BJ (cell line): ENCODE measurements at regions not wholly inside any gene's neighbourhood (a gene's known extent, or its start where the extent isn't known, plus 50 kb on each side); places are given as distances from the start of the nearest gene placed in this dataset.

Experiments used
- CTCF ChIA-PET: fragments of 350-600 bp; formaldehyde crosslinking; extraction: SDS; loops from one replicate; lab custom pipeline; 2021; ENCODE audit warnings: antibody characterized with exemption, inconsistent platforms; lab: Yijun Ruan, JAX
- POLR2A ChIA-PET: fragments of 300-600 bp; sonication (Branson Sonifier 250); formaldehyde crosslinking; extraction: SDS; loops from one replicate; lab custom pipeline; 2021; ENCODE audit warnings: antibody characterized with exemption; lab: Charles Lee
- DNase-seq: peaks from one replicate; pipeline ENCODE4 v3.0.0-alpha.2; 2011; ENCODE audit warnings: low read depth
- H3K27me3 ChIP-seq: 2 replicates; pipeline ENCODE4 v1.6.0; 2011; ENCODE audit warnings: low read length; ENCODE audit not compliant: control insufficient read depth, insufficient read depth
- H3K36me3 ChIP-seq: 2 replicates; pipeline ENCODE4 v1.5.1; 2011; ENCODE audit warnings: low read length; ENCODE audit not compliant: control insufficient read depth, insufficient read depth
- H3K4me3 ChIP-seq: 2 replicates; pipeline ENCODE4 v1.5.1; 2011; ENCODE audit warnings: low read depth, mild to moderate bottlenecking, control low read depth, low read length
- TF ChIP-seq, protein P1 (sequence below): IDR thresholded peaks from 2 replicates; pipeline ENCODE4 v1.5.1; 2011; ENCODE audit warnings: low read depth, mild to moderate bottlenecking, control low read depth, inconsistent platforms, low read length, moderate library complexity; ENCODE audit not compliant: insufficient read depth

DNA sequence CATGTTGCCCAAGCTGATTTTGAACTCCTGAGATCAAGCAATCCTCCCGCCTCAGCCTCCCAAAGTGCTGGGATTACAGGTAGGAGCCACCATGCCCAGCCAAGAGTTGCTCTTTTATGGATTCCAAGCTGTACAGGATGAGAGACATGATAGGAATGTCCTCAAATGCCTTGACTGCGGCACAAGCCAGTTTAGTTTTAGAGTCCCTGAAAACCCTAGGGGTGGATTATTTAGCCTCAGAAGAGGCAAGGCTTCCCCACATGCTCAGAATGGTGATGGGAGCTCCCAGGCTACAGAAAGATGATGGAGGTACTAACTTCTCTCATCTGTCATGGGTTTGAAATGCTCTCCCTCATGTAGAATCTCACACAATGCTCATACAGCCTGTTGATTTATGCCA lies 192.1 kb upstream of the ADRA1D start:
- DNase-seq: no peak
- POLR2A ChIA-PET: no interaction called here
- H3K27me3 ChIP-seq: no peaks in the 10 kb centered on the region
- CTCF ChIA-PET: interaction anchor here (1.2 kb wide), 1 partner anchor 9 kb away, joined by 3 read pairs; no protein-coding TSS in a partner anchor
- no peaks in the 10 kb centered on the region for H3K36me3 ChIP-seq
- no peak overlapping the region for H3K4me3 ChIP-seq
- TF ChIP-seq, protein P1, sequence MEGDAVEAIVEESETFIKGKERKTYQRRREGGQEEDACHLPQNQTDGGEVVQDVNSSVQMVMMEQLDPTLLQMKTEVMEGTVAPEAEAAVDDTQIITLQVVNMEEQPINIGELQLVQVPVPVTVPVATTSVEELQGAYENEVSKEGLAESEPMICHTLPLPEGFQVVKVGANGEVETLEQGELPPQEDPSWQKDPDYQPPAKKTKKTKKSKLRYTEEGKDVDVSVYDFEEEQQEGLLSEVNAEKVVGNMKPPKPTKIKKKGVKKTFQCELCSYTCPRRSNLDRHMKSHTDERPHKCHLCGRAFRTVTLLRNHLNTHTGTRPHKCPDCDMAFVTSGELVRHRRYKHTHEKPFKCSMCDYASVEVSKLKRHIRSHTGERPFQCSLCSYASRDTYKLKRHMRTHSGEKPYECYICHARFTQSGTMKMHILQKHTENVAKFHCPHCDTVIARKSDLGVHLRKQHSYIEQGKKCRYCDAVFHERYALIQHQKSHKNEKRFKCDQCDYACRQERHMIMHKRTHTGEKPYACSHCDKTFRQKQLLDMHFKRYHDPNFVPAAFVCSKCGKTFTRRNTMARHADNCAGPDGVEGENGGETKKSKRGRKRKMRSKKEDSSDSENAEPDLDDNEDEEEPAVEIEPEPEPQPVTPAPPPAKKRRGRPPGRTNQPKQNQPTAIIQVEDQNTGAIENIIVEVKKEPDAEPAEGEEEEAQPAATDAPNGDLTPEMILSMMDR: no peak

DNA sequence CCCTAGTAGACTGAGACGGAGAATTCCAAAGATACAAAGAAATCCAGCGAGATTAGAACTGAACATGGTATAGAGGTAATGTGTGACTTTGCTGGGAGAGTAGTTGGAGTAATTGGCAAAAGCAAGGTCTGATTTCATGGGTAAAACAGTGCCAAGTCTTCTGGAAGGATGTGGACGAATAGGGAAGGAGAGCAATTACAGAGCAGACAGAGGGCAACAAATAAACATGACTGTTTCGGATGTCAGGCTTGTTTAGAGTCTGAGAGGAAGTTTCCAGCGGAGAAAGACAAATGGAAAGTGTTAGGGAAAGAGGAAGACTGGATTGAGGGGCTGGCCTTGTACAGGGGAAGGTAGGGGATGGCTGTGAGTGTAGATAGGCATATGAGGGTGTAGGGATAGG lies 190.4 kb upstream of the ADRA1D start:
- Histone ChIP-seq H3K27me3 (no peaks in the 10 kb centered on the region), H3K4me3 (no peak overlapping the region), H3K36me3 (no peaks in the 10 kb centered on the region)
- DNase-seq: no peak
- ChIA-PET POLR2A (no interaction called here), CTCF (no interaction called here)
- TF ChIP-seq, protein P1: no peak

DNA sequence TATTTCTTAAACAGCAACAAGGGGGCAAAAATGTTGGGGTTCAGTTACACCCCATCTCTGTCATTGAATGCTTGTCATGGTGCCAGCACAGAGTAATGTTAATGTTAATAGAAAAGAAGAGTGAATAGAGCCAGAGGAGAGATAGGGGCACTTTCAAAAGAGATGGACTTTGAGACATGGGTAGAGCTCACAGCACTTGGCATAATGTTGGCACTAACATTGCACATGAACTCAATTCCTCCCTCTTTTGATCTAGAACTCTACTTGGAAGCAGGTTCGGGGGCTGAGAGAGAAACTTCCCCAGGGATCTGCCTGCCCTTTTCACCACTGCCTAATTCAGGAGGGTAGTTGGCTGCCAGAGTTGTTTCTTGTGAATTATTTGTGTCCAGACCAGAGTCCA lies 188.0 kb upstream of the ADRA1D start:
- no peak for DNase-seq
- ChIA-PET POLR2A (no interaction called here), CTCF (no interaction called here)
- Histone ChIP-seq H3K4me3 (no peak overlapping the region), H3K27me3 (no peaks in the 10 kb centered on the region), H3K36me3 (no peaks in the 10 kb centered on the region)
- TF ChIP-seq, protein P1: no peak

DNA sequence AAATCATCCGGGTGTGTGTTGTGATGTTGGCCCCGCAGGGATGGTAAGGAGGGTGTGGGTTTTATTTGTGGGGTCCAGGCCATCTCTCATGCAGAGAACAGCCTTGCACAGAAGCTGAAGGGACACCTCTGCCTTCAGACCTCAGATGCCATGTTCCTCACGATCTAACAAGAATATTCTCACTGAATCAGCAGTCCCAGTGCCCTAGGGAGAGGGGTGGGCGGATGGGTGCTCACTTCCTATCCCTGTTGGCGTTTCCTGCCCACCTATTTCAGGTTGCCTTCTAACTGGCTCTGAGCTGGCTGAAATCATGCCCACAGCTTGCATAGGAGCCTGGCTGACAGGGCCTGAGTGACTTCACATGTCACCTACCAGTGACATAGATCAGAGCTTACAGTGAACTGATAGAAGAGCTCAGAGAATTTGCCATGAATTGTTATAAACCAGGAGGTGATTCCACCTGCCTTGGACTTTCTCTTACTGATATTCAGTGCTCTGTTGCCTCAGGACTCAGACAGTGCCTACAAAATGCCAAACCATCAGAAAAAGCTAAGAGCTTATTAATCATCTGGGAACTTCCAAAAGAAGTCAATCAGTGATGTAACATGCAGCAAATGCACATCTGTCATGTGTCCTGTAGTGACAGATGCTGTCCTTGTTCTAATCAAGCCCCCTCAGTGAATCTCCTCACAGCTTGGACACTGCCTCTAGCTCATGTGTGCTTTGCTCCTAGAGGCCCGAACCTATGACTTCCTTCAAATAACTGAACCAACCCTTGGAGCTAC lies 186.8 kb upstream of the ADRA1D start:
- H3K27me3 ChIP-seq: no peaks in the 10 kb centered on the region
- no peak overlapping the region for H3K4me3 ChIP-seq
- POLR2A ChIA-PET: interaction anchor here (0.6 kb wide), 1 partner anchor 88 kb away, joined by 6 read pairs; no protein-coding TSS in a partner anchor
- CTCF ChIA-PET: interaction anchor here (0.7 to 0.8 kb wide), 3 partner anchors 156 to 181 kb away, joined by 3 read pairs; no protein-coding TSS in a partner anchor
- TF ChIP-seq, protein P1: no peak
- DNase-seq: no peak
- H3K36me3 ChIP-seq: no peaks in the 10 kb centered on the region

DNA sequence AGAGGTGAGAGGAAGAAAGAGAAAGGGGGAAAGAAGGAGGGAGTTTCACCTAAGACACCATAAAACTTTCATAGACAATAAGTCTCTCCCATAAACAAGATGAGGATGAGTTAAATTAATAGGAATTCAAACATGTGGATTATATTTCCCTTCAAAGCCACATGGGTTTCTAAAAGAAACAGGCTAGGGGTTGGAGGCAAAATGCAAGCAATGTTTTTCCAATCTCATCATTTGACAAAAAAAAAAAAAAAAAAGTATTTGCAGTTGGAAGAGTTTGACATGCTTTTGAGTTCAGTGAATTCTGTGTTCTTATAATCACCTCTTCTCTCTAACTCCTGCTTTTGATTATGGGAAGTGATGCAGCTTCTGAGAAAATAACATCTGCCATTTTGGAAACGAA lies 186.1 kb upstream of the ADRA1D start:
- TF ChIP-seq, protein P1: no peak
- Histone ChIP-seq H3K36me3 (no peaks in the 10 kb centered on the region), H3K27me3 (no peaks in the 10 kb centered on the region), H3K4me3 (no peak overlapping the region)
- DNase-seq: peak; percentile 84
- ChIA-PET POLR2A (interaction anchor here (1.0 kb wide), 1 partner anchor 11 kb away, joined by 3 read pairs; no protein-coding TSS in a partner anchor), CTCF (interaction anchor here (0.7 to 0.8 kb wide), 3 partner anchors 157 to 180 kb away, joined by 3 read pairs; no protein-coding TSS in a partner anchor)
